ENCODE measurements at regions not wholly inside any gene's neighbourhood (a gene's known extent, or its start where the extent isn't known, plus 50 kb on each side); places are given as distances from the start of the nearest gene placed in this dataset.

- Histone ChIP-seq H4K5ac (ENCODE audit: low read depth, low read length) (no peak overlapping the region), H2BK120ac (ENCODE audit: low read depth, low read length) (no peak overlapping the region), H3K4me2 (ENCODE audit: low read depth, low read length) (no peak overlapping the region), H3K4me1 (ENCODE audit: control insufficient read depth, insufficient read depth, low read length) (no peaks in the 10 kb centered on the region), H3K79me1 (ENCODE audit: low read depth in 1 of 2, low read length in 2 of 2) (no peaks in the 10 kb centered on the region), H2AFZ (replicated peaks; ENCODE audit: low read length, poor library complexity) (no peak overlapping the region), H3K56ac (ENCODE audit: extremely low read depth, insufficient read depth, low read length) (no peak overlapping the region), H2BK5ac (ENCODE audit: low read depth, low read length, poor library complexity, severe bottlenecking) (no peak overlapping the region), H3K4me3 (ENCODE audit: insufficient read depth, low read depth, low read length) (no peak overlapping the region), H2BK20ac (ENCODE audit: low read depth, low read length) (no peak overlapping the region), H2BK15ac (ENCODE audit: low read depth, low read length) (no peak overlapping the region), H3K9me3 (ENCODE audit: control insufficient read depth, insufficient read depth, low read length) (0 out of 2 replicates have a peak, but pooled peaks cover 2% of the 10 kb centered on the region), H4K8ac (ENCODE audit: low read depth in 2 of 2, low read length in 2 of 2) (no peak overlapping the region), H4K20me1 (ENCODE audit: insufficient read depth, low read length) (no peaks in the 10 kb centered on the region), H2AK9ac (replicated peaks; ENCODE audit: low read depth, low read length, poor library complexity) (no peak overlapping the region), H3K9ac (ENCODE audit: low read depth, low read length) (no peak overlapping the region), H3K27ac (ENCODE audit: insufficient read depth, low read length) (no peak overlapping the region), H3K9me1 (ENCODE audit: insufficient read depth, low read length) (no peaks in the 10 kb centered on the region), H2AK5ac (ENCODE audit: low read depth, low read length) (no peak overlapping the region), H3K27me3 (ENCODE audit: control insufficient read depth, insufficient read depth, low read length) (no peaks in the 10 kb centered on the region), H3K18ac (ENCODE audit: low read depth, low read length) (no peak overlapping the region), H4K91ac (ENCODE audit: insufficient read depth, low read depth, low read length) (no peak overlapping the region), H3K4ac (ENCODE audit: low read depth, low read length) (no peak overlapping the region), H3K14ac (replicated peaks; ENCODE audit: low read depth, low read length) (no peak overlapping the region), H3K36me3 (ENCODE audit: control insufficient read depth, insufficient read depth, low read length) (no peaks in the 10 kb centered on the region), H3K23ac (ENCODE audit: low read depth, low read length) (no peak overlapping the region)
- POLR2A ChIA-PET (ENCODE audit: unreplicated experiment): no interaction called here
- TF ChIP-seq CHD1 (IDR thresholded peaks at IDR 0.05; ENCODE audit: low read depth, low read length): no peak
- TF ChIP-seq POLR2A (IDR thresholded peaks at IDR 0.05; ENCODE audit: low read depth, low read length): no peak
- TF ChIP-seq BHLHE40 (IDR thresholded peaks at IDR 0.05; ENCODE audit: low read depth, low read length): no peak
- TF ChIP-seq FOS (IDR thresholded peaks at IDR 0.05; ENCODE audit: low read depth, low read length): no peak
- no peak for TF ChIP-seq RCOR1 (IDR thresholded peaks at IDR 0.05; ENCODE audit: insufficient replicate concordance, low read length)
- TF ChIP-seq USF2 (IDR thresholded peaks at IDR 0.05; ENCODE audit: low read depth, low read length): no peak
- TF ChIP-seq RAD21 (IDR thresholded peaks at IDR 0.05; ENCODE audit: low read length): no peak
- TF ChIP-seq MXI1 (IDR thresholded peaks at IDR 0.05; ENCODE audit: borderline replicate concordance, low read depth, low read length): no peak
- TF ChIP-seq NFE2L2 (IDR thresholded peaks at IDR 0.05; ENCODE audit: low read depth, low read length): no peak
- no peak for TF ChIP-seq MAFK (IDR thresholded peaks at IDR 0.05; ENCODE audit: low read depth, low read length)
- no peak for TF ChIP-seq CTCF (conservative IDR thresholded peaks at IDR 0.05; ENCODE audit: low read depth, low read length)
- TF ChIP-seq SMC3 (IDR thresholded peaks at IDR 0.05; ENCODE audit: low read depth, low read length): no peak
- no peak for TF ChIP-seq MAZ (IDR thresholded peaks at IDR 0.05; ENCODE audit: borderline replicate concordance, low read depth, low read length)
- TF ChIP-seq CEBPB (IDR thresholded peaks at IDR 0.05; ENCODE audit: low read depth, low read length): no peak
- no peak for TF ChIP-seq ELK1 (IDR thresholded peaks at IDR 0.05; ENCODE audit: borderline replicate concordance, low read depth, low read length)
- no peak for TF ChIP-seq RFX5 (IDR thresholded peaks at IDR 0.05; ENCODE audit: low read depth, low read length)
- WGBS, 2 experiments (ENCODE audit: extremely low coverage in 2 of 2, insufficient read length in 1 of 2): 20% methylated on average over 1 of the region's 2 CpGs; no CpG with 5 or more reads in 1 of the 2 experiments
- DNase-seq (no peak), ATAC-seq (ENCODE audit: low read depth) (no peak)
- in situ Hi-C loops (cut with MboI; ENCODE audit: low sequenced_read_pairs): no loop called here
- dilution Hi-C loops (cut with HindIII; ENCODE audit: low sequenced_read_pairs, unreplicated experiment): no loop called here
- intact Hi-C loops (cut with micrococcal nuclease): no loop called here
- CTCF ChIA-PET: no interaction called here
- BruUV-seq (replicated peaks): no TSS peak
Observed at GRCh38 chr20:52783769-52784168, 188.4 kb upstream of the TSHZ2 start.

Measured in IMR-90 (cell line).